Suprapubic skin (tissue), 4 donors: ENCODE measurements at regions not wholly inside any gene's neighbourhood (a gene's known extent, or its start where the extent isn't known, plus 50 kb on each side); places are given as distances from the start of the nearest gene placed in this dataset.

ENCODE experiments used
- DNase-seq, 2 donors: peaks; one replicate each; pipeline ENCODE4 v3.0.0-alpha.2; 2019; ENCODE audit warnings: low spot score in 2 of 2
- H3K27ac ChIP-seq: fragments of 200-600 bp; sonication (generic); one replicate; pipeline ENCODE4 v1.5.1; 2019
- H3K27me3 ChIP-seq: fragments of 200-600 bp; sonication (generic); one replicate; pipeline ENCODE4 v1.5.1; 2019
- H3K36me3 ChIP-seq: fragments of 200-600 bp; sonication (generic); one replicate; pipeline ENCODE4 v1.5.1; 2019
- H3K4me1 ChIP-seq: fragments of 200-600 bp; sonication (generic); one replicate; pipeline ENCODE4 v1.5.1; 2019
- H3K4me3 ChIP-seq: fragments of 200-600 bp; sonication (generic); one replicate; pipeline ENCODE4 v1.5.1; 2019; ENCODE audit warnings: mild to moderate bottlenecking
- H3K9me3 ChIP-seq: fragments of 200-600 bp; sonication (generic); one replicate; pipeline ENCODE4 v1.5.1; 2019
- EP300 ChIP-seq: sonication (generic); formaldehyde crosslinking; IDR thresholded peaks from one replicate; pipeline ENCODE4 v1.6.1; 2017; ENCODE audit warnings: antibody characterized with exemption
- POLR2A ChIP-seq, 2 donors: fragments of 450-650 bp; IDR thresholded peaks; one replicate each; pipeline ENCODE4 v1.6.1; 2017; ENCODE audit warnings: antibody characterized with exemption in 2 of 2, mild to moderate bottlenecking in 2 of 2, moderate library complexity in 2 of 2
- POLR2AphosphoS5 ChIP-seq, 3 donors: sonication (generic); formaldehyde crosslinking; IDR thresholded peaks; one replicate each; pipeline ENCODE4 v1.6.1; 2017; ENCODE audit warnings: antibody characterized with exemption in 3 of 3
- WGBS: methylation state at CpG from one replicate; pipeline ENCODE4 v1.1.5; 2018; 5-methylcytosine and 5-hydroxymethylcytosine counted together
- TF ChIP-seq, protein P1 (sequence below), 2 donors: fragments of 200-600 bp in 1 of 2; fragments of 450-650 bp in 1 of 2; sonication (generic) in 1 of 2; IDR thresholded peaks; one replicate each; pipeline ENCODE4 v1.5.1; 2016 to 2019; ENCODE audit warnings: antibody characterized with exemption in 2 of 2, mild to moderate bottlenecking in 1 of 2, moderate library complexity in 1 of 2

DNA sequence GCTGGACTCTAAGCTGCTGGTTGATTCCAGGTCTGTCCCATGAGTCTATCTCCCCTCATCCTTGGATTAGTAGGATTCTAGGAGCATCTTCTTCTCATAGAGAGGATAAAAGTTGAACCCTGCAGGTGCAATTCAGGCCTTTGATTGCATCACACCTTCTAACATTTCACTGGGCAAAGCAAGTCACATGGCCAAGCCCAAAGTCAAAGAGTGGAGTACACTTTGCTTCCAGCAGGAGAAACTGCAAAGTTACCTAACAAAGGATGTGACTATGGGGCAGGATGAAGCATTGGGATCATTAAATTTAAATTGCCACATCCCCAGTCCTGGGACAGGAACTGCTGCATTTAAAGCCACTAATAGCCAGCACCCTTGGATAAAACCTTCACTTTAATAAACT, 51.0 kb upstream of the EGFLAM start:
- no peak for DNase-seq
- H3K4me1 ChIP-seq = no peaks in the 10 kb centered on the region
- H3K4me3 ChIP-seq = no peak overlapping the region
- H3K9me3 ChIP-seq = no peaks in the 10 kb centered on the region
- H3K27me3 ChIP-seq = peaks cover 8% of the 10 kb centered on the region
- TF ChIP-seq POLR2A (IDR thresholded peaks at IDR 0.05) (no peak), POLR2AphosphoS5 (IDR thresholded peaks at IDR 0.05) (no peak), EP300 (no peak)
- TF ChIP-seq, protein P1, sequence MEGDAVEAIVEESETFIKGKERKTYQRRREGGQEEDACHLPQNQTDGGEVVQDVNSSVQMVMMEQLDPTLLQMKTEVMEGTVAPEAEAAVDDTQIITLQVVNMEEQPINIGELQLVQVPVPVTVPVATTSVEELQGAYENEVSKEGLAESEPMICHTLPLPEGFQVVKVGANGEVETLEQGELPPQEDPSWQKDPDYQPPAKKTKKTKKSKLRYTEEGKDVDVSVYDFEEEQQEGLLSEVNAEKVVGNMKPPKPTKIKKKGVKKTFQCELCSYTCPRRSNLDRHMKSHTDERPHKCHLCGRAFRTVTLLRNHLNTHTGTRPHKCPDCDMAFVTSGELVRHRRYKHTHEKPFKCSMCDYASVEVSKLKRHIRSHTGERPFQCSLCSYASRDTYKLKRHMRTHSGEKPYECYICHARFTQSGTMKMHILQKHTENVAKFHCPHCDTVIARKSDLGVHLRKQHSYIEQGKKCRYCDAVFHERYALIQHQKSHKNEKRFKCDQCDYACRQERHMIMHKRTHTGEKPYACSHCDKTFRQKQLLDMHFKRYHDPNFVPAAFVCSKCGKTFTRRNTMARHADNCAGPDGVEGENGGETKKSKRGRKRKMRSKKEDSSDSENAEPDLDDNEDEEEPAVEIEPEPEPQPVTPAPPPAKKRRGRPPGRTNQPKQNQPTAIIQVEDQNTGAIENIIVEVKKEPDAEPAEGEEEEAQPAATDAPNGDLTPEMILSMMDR (IDR thresholded peaks at IDR 0.05) = no peak
- H3K27ac ChIP-seq = no peak overlapping the region
- H3K36me3 ChIP-seq = no peaks in the 10 kb centered on the region

DNA sequence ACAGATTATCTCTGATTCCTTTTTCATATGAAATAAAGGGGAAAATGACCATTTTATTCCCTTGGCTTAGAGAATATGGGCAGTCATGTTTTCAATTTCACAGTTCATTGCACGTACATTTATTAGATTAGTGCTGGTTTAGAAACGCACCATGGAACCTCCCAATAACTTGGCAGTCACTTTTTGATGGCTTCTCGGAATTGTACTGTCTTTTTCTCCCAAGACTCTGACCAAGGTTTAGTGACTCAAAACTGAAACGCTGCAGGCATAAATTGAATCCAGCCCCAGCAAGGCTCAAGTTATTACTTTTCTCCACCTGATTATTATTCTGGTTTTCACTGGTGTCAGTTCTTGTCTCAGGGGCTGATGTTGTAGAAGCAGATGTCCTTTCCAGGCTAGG, 55.6 kb upstream of the EGFLAM start:
- no peak for DNase-seq
- Histone ChIP-seq H3K4me1 (no peaks in the 10 kb centered on the region), H3K9me3 (no peaks in the 10 kb centered on the region), H3K27me3 (peaks cover 12% of the 10 kb centered on the region), H3K36me3 (no peaks in the 10 kb centered on the region), H3K4me3 (no peak overlapping the region), H3K27ac (no peak overlapping the region)
- WGBS = 61% methylated on average over 4 of the region's 4 CpGs
- TF ChIP-seq EP300 = no peak
- no peak for TF ChIP-seq POLR2AphosphoS5 (IDR thresholded peaks at IDR 0.05)
- TF ChIP-seq, protein P1 (IDR thresholded peaks at IDR 0.05) = no peak
- TF ChIP-seq POLR2A (IDR thresholded peaks at IDR 0.05) = no peak

DNA sequence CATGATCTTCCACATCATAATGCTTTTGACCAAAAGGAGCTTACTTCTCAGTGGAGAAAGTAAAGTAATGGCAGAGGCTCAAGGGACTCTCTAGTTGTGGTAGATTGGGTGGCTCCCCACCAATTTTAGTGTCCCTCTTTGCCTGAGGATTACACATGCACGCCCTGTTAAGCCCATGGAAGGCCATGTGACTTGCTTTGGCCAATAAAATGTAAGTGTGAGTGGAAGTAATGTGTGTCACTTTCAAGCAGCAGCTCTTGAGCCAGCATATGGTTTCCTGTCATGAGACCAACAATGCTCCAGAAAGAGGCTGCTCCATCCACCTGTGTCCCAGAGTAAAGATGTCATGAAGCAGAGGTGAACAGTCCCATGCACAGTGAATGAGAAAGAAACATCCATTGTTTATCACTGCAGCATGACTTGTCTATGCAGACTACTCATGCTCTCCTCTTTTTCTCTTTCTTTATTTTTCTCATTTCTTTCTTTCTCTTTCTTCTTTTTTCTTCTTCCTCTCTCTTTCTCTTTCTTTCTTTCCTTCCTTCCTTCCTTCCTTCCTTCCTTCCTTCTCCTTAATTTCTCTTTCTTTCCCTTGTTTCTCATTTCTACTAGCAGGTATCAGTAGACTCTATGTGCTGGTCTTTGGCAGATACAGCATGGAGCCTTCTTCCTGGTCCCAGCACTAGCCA, 57.3 kb upstream of the EGFLAM start:
- 93% methylated on average over 1 of the region's 1 CpG for WGBS
- DNase-seq = no peak
- H3K4me3 ChIP-seq = no peak overlapping the region
- no peaks in the 10 kb centered on the region for H3K36me3 ChIP-seq
- TF ChIP-seq POLR2A (IDR thresholded peaks at IDR 0.05) (no peak), POLR2AphosphoS5 (IDR thresholded peaks at IDR 0.05) (no peak), EP300 (no peak)
- TF ChIP-seq, protein P1 (IDR thresholded peaks at IDR 0.05) = no peak
- peaks cover 11% of the 10 kb centered on the region for H3K27me3 ChIP-seq
- H3K4me1 ChIP-seq = no peaks in the 10 kb centered on the region
- H3K9me3 ChIP-seq = no peaks in the 10 kb centered on the region
- no peak overlapping the region for H3K27ac ChIP-seq

DNA sequence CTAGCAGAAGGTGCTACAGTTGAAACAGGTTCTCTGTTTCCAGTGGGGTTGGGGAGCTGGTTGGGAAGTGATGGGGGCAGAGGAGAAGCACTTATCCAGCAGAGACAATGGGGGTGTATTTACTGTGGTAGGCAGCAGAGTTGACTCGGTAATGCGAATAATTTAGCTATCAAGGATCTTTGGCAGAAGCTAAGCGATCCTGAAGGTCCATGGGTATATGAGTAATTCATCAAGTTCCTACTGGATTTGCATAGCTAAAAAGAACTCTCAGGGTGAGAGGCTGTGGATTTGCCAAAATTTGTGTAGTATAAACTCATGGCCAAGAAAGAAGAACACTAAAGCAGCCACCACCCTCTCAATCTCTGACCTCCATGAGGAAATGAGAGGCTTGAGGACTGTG, 61.2 kb upstream of the EGFLAM start:
- no peaks in the 10 kb centered on the region for H3K9me3 ChIP-seq
- TF ChIP-seq POLR2A (IDR thresholded peaks at IDR 0.05) (no peak), EP300 (no peak), POLR2AphosphoS5 (IDR thresholded peaks at IDR 0.05) (no peak)
- TF ChIP-seq, protein P1 (IDR thresholded peaks at IDR 0.05) = no peak
- H3K4me1 ChIP-seq = no peaks in the 10 kb centered on the region
- no peak for DNase-seq
- WGBS = 78% methylated on average over 3 of the region's 3 CpGs
- H3K27me3 ChIP-seq = peaks cover 20% of the 10 kb centered on the region
- H3K27ac ChIP-seq = no peak overlapping the region
- H3K4me3 ChIP-seq = no peak overlapping the region
- H3K36me3 ChIP-seq = no peaks in the 10 kb centered on the region

DNA sequence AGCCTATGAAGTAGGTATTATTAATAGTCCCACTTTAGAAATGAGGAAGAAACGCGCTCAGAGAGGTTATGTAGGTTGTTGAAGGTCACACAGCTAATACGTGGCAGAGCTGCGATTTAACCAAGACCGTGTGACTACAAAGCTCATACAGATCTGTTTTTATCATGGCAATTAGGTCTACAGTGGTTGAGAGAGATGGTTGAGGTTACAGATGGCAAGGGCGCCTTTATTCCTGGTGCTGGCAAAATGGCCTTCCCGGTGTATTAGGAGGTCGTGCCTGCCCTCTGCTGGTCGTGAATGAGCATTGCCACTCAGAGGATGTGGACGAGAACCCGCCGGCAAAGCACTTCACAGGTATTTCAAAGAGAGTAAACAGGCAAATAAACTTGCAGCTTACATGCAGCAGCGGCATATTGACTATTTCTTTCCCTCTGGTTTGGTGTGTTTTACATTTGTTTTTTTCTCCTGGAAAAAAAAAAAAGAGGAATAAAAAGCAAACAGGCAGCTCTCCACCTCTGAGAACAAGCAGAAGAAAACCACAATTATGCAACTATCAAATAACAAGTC, 65.3 kb upstream of the EGFLAM start:
- DNase-seq = peak; percentile 74 to 83
- no peak overlapping the region for H3K4me3 ChIP-seq
- H3K27ac ChIP-seq = no peak overlapping the region
- H3K9me3 ChIP-seq = no peaks in the 10 kb centered on the region
- H3K4me1 ChIP-seq = no peaks in the 10 kb centered on the region
- H3K27me3 ChIP-seq = peaks cover 16% of the 10 kb centered on the region
- TF ChIP-seq, protein P1 (IDR thresholded peaks at IDR 0.05) = peak; percentile 80 to 81
- TF ChIP-seq POLR2A (IDR thresholded peaks at IDR 0.05) = no peak
- no peaks in the 10 kb centered on the region for H3K36me3 ChIP-seq
- WGBS = 18% methylated on average over 13 of the region's 13 CpGs
